ENCODE measurements at regions not wholly inside any gene's neighbourhood (a gene's known extent, or its start where the extent isn't known, plus 50 kb on each side); places are given as distances from the start of the nearest gene placed in this dataset.
A peak's percentile ranks its signal among the peaks of the same experiment; 100 is the strongest.
"Not testable (repeated sequence)": the region's sequence is repeated elsewhere in the genome, so short reads cannot be mapped to it uniquely, and the experiment has no call there.

GRCh38 chr5:57002959-57003485, 51.1 kb upstream of the MIER3 start:
- no peak overlapping the region for H3K27ac ChIP-seq
- H3K9me3 ChIP-seq (replicated peaks): no peaks in the 10 kb centered on the region
- no peaks in the 10 kb centered on the region for H3K36me3 ChIP-seq
- no peak overlapping the region for H3K4me3 ChIP-seq
- no peaks in the 10 kb centered on the region for H3K4me1 ChIP-seq
- no peak for DNase-seq
- H3K27me3 ChIP-seq: no peaks in the 10 kb centered on the region

DNA sequence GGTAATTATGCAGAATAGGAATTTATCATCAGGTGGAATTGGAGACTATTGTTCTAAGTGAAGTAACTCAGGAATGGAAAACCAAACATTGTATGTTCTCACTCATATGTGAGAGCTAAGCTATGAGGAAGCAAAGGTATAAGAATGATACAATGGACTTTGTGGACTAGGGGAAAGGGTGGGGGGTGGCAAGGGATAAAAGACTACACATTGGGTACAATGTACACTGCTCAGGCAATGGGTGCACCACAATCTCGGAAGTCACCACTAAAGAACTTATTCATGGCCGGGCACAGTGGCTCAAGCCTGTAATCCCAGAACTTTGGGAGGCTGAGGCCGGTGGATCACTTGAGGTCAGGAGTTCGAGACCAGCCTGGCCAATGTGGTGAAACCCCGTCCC, 51.6 kb upstream of the MIER3 start:
- H3K9me3 ChIP-seq (replicated peaks); H3K4me1 ChIP-seq; H3K27me3 ChIP-seq; H3K27ac ChIP-seq; DNase-seq; H3K4me3 ChIP-seq; H3K36me3 ChIP-seq: not testable (repeated sequence)

GRCh38 chr5:57004800-57005199, 52.9 kb upstream of the MIER3 start:
- Histone ChIP-seq H3K27me3 (no peaks in the 10 kb centered on the region), H3K4me1 (no peaks in the 10 kb centered on the region), H3K36me3 (no peaks in the 10 kb centered on the region), H3K4me3 (no peak overlapping the region), H3K27ac (no peak overlapping the region), H3K9me3 (replicated peaks) (no peaks in the 10 kb centered on the region)
- no peak for DNase-seq

GRCh38 chr5:57007344-57007743, 55.4 kb upstream of the MIER3 start:
- DNase-seq: no peak
- Histone ChIP-seq H3K4me3 (no peak overlapping the region), H3K4me1 (no peaks in the 10 kb centered on the region), H3K27me3 (no peaks in the 10 kb centered on the region), H3K36me3 (no peaks in the 10 kb centered on the region), H3K27ac (no peak overlapping the region), H3K9me3 (replicated peaks) (no peaks in the 10 kb centered on the region)

DNA sequence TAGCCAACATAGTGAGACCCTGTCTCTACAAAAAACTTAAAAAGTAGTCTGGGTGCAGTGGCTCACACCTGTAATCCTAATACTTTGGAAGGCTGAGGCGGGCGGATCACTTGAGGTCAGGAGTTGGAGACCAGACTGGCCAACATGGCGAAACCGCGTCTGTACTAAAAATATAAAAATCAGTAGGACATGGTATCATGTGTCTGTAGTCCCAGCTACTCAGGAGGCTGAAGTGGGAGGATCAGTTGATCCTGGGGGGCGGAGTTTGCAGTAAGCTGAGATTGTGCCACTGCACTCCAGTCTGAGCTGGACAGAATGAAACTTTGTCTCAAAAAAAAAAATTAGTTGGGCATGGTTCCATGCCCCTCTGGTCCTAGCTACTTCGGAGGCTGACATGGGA, 57.9 kb upstream of the MIER3 start:
- Histone ChIP-seq H3K4me1 (no peaks in the 10 kb centered on the region), H3K9me3 (replicated peaks) (no peaks in the 10 kb centered on the region), H3K36me3 (no peaks in the 10 kb centered on the region), H3K27ac (no peak overlapping the region), H3K27me3 (no peaks in the 10 kb centered on the region), H3K4me3 (no peak overlapping the region)
- DNase-seq: peak in 1 of 2 experiments; percentile 20

DNA sequence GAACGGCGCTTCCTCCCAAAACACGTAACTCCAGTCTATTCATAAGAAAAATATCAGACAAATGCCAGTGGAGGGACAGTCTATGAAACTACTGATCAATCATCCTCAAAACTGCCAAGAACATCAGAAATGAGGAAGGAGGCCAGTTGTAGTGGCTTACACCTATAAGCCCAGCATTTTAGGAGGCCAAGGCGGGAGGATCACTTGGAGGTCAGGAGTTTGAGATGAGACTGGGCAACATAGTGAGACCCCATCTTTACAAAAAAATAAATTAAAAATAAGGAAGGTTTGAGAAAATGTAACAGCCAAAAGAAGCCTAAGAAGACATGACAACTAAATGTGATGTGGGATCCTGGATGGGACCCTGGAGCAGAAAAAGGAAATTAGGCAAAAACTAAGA, 58.9 kb upstream of the MIER3 start:
- Histone ChIP-seq H3K27ac (no peak overlapping the region), H3K36me3 (no peaks in the 10 kb centered on the region), H3K27me3 (no peaks in the 10 kb centered on the region; the same call in 1 of the 2 replicates), H3K4me3 (no peak overlapping the region), H3K4me1 (no peaks in the 10 kb centered on the region), H3K9me3 (replicated peaks) (no peaks in the 10 kb centered on the region)
- no peak for DNase-seq

GRCh38 chr5:57012511-57012910, 60.6 kb upstream of the MIER3 start:
- Histone ChIP-seq H3K9me3 (replicated peaks) (no peaks in the 10 kb centered on the region), H3K27me3 (no peaks in the 10 kb centered on the region; the same call in 1 of the 2 replicates), H3K36me3 (no peaks in the 10 kb centered on the region), H3K27ac (no peak overlapping the region), H3K4me3 (no peak overlapping the region), H3K4me1 (no peaks in the 10 kb centered on the region)
- no peak for DNase-seq

- Histone ChIP-seq H3K27me3 (no peaks in the 10 kb centered on the region), H3K9me3 (replicated peaks) (no peaks in the 10 kb centered on the region), H3K36me3 (no peaks in the 10 kb centered on the region), H3K4me3 (no peak overlapping the region), H3K27ac (no peak overlapping the region), H3K4me1 (no peaks in the 10 kb centered on the region; the same call in 1 of the 2 replicates)
- DNase-seq: no peak
Measured at GRCh38 chr5:57025961-57026360, 74.0 kb upstream of the MIER3 start.

GRCh38 chr5:57028161-57028560, 76.2 kb upstream of the MIER3 start:
- no peaks in the 10 kb centered on the region for H3K27me3 ChIP-seq
- peaks cover 13% of the 10 kb centered on the region; the same call in 1 of the 2 replicates for H3K4me1 ChIP-seq
- DNase-seq: no peak
- H3K9me3 ChIP-seq (replicated peaks): no peaks in the 10 kb centered on the region
- H3K4me3 ChIP-seq: no peak overlapping the region
- no peak overlapping the region for H3K27ac ChIP-seq
- H3K36me3 ChIP-seq: no peaks in the 10 kb centered on the region

- peaks cover 13% of the 10 kb centered on the region; the same call in 1 of the 2 replicates for H3K4me1 ChIP-seq
- no peaks in the 10 kb centered on the region for H3K36me3 ChIP-seq
- H3K27me3 ChIP-seq: no peaks in the 10 kb centered on the region
- no peaks in the 10 kb centered on the region for H3K9me3 ChIP-seq (replicated peaks)
- DNase-seq: peak in 1 of 2 experiments; percentile 6
- H3K27ac ChIP-seq: no peak overlapping the region
- no peak overlapping the region for H3K4me3 ChIP-seq
Measured at GRCh38 chr5:57032151-57032551, 80.2 kb upstream of the MIER3 start.

- DNase-seq: no peak
- no peak overlapping the region for H3K4me3 ChIP-seq
Measured at GRCh38 chr5:57033103-57033502, 81.2 kb upstream of the MIER3 start.

GRCh38 chr5:57033503-57033902, 81.6 kb upstream of the MIER3 start:
- H3K4me1 ChIP-seq: peaks cover 13% of the 10 kb centered on the region; the same call in 1 of the 2 replicates
- H3K27ac ChIP-seq: no peak overlapping the region
- no peaks in the 10 kb centered on the region for H3K9me3 ChIP-seq (replicated peaks)
- no peaks in the 10 kb centered on the region for H3K36me3 ChIP-seq
- no peaks in the 10 kb centered on the region for H3K27me3 ChIP-seq
- DNase-seq: no peak
- H3K4me3 ChIP-seq: no peak overlapping the region

More at GRCh38 chr5:57033103-57033502, 81.2 kb upstream of the MIER3 start:
- Histone ChIP-seq H3K36me3 (no peaks in the 10 kb centered on the region), H3K9me3 (replicated peaks) (no peaks in the 10 kb centered on the region), H3K27me3 (no peaks in the 10 kb centered on the region), H3K27ac (no peak overlapping the region), H3K4me1 (peaks cover 13% of the 10 kb centered on the region; the same call in 1 of the 2 replicates)

DNA sequence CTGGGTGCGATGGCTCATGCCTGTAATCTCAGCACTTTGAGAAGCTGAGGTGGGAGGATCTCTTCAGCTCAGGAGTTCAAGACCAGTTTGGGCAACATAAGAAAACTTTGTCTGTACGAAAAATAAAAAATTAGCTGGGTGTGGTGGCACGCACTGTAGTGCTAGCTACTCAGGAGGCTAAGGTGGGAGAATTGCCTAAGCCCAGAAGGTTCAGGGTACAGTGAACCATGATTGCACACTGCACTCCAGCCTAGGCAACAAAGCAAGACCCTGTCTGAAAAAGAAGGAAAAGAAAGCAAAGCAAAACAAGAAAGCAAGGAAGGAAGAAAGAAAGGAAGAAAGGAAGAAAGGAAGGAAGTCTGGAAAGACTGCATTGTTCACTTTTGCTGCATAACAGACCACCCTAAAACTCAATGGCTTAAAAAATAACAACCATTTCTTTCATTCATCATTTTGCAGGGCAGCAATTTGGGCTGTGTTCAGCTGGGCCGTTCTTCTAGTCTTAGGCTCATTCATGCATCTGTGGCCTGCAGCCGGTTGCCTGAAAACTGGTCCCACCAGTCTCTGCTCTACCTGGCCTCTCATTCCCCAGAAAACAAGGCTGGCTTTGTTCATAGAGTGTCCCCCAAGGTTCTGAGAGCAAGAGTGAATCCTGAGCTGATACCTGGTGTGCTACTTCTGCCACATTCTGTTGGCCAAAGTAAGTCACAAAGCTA, 82.4 kb upstream of the MIER3 start:
- H3K36me3 ChIP-seq: no peaks in the 10 kb centered on the region
- no peaks in the 10 kb centered on the region for H3K27me3 ChIP-seq
- no peaks in the 10 kb centered on the region for H3K9me3 ChIP-seq (replicated peaks)
- H3K4me3 ChIP-seq: no peak overlapping the region
- H3K4me1 ChIP-seq: peaks cover 13% of the 10 kb centered on the region; the same call in 1 of the 2 replicates
- H3K27ac ChIP-seq: no peak overlapping the region
- no peak for DNase-seq

DNA sequence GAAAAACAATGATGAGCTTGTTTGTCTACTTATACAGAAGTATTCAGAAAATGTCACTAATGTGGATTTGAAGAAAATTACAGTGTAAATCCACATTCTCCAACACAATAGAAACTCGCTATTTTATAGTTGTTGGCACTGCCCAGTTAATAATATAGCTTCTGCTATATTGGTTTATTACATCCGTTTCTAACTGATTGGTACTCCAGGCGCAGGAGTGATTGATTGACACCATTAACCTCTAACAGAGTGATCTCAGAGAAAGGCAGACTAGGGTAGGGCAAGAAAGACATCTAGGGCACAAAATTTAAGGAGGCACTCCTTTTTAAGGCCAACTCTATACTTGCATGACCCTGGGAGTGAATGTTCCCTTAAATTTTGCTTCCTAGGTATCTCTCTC, 84.0 kb upstream of the MIER3 start:
- Histone ChIP-seq H3K4me1 (peaks cover 13% of the 10 kb centered on the region; the same call in 1 of the 2 replicates), H3K27me3 (no peaks in the 10 kb centered on the region), H3K36me3 (no peaks in the 10 kb centered on the region), H3K27ac (no peak overlapping the region), H3K4me3 (no peak overlapping the region), H3K9me3 (replicated peaks) (no peaks in the 10 kb centered on the region)
- DNase-seq: no peak

- H3K9me3 ChIP-seq (replicated peaks): no peaks in the 10 kb centered on the region
- H3K36me3 ChIP-seq: no peaks in the 10 kb centered on the region
- peak; percentile 10 to 39 for DNase-seq
- H3K27me3 ChIP-seq: no peaks in the 10 kb centered on the region
- no peak overlapping the region for H3K4me3 ChIP-seq
- H3K4me1 ChIP-seq: peaks cover 9% of the 10 kb centered on the region; the same call in 1 of the 2 replicates
- no peak overlapping the region for H3K27ac ChIP-seq
Measured at GRCh38 chr5:57036761-57037160, 84.8 kb upstream of the MIER3 start.

GRCh38 chr5:57037355-57037754, 85.4 kb upstream of the MIER3 start:
- Histone ChIP-seq H3K9me3 (replicated peaks) (no peaks in the 10 kb centered on the region), H3K4me3 (no peak overlapping the region), H3K4me1 (peaks cover 3% of the 10 kb centered on the region; the same call in 1 of the 2 replicates), H3K36me3 (no peaks in the 10 kb centered on the region), H3K27ac (no peak overlapping the region), H3K27me3 (no peaks in the 10 kb centered on the region)
- DNase-seq: no peak
